GM12864 (cell line): ENCODE measurements at regions not wholly inside any gene's neighbourhood (a gene's known extent, or its start where the extent isn't known, plus 50 kb on each side); places are given as distances from the start of the nearest gene placed in this dataset.
"Not testable (repeated sequence)": the region's sequence is repeated elsewhere in the genome, so short reads cannot be mapped to it uniquely, and the experiment has no call there.

ENCODE experiments used
- DNase-seq: peaks from one replicate; pipeline ENCODE4 v3.0.0-alpha.2; 2011; ENCODE audit warnings: low read depth
- H3K4me3 ChIP-seq: 2 replicates; pipeline ENCODE4 v1.5.1; 2011; ENCODE audit warnings: mild to moderate bottlenecking, low read depth, low read length, control low read depth
- CTCF ChIP-seq: IDR thresholded peaks from 2 replicates; pipeline ENCODE4 v1.5.1; 2011; ENCODE audit warnings: low read depth, mild to moderate bottlenecking, moderate library complexity, low read length, control low read depth, inconsistent platforms; ENCODE audit errors: missing control alignments

GRCh38 chr21:36214561-36214960 lies 57.9 kb downstream of the DOP1B start:
- H3K4me3 ChIP-seq: no peak overlapping the region
- no peak for DNase-seq
- TF ChIP-seq CTCF: no peak

- DNase-seq: no peak
- no peak overlapping the region for H3K4me3 ChIP-seq
- no peak for TF ChIP-seq CTCF
Observed at GRCh38 chr21:36217743-36218142, 61.1 kb downstream of the DOP1B start.

DNA sequence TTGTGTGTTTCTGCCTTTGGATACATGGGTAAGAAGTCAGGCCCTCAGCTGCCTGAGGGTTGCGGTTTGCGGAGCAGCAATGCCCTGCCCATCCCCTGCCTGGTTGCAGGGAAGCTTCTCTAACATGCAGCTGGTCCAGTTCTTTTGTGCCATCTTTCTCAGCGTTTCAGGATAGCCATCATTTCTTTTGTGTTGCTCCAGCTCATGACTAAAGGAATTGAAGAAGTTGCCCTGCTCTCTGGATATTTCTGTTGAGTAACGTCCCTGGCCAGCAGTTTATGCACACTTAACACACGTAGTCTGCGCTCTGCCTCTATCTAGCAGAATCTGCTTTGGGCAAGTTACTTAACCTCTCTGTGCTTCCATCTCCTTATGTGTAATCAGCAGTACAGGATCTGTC lies 62.1 kb downstream of the DOP1B start:
- DNase-seq: no peak

DNA sequence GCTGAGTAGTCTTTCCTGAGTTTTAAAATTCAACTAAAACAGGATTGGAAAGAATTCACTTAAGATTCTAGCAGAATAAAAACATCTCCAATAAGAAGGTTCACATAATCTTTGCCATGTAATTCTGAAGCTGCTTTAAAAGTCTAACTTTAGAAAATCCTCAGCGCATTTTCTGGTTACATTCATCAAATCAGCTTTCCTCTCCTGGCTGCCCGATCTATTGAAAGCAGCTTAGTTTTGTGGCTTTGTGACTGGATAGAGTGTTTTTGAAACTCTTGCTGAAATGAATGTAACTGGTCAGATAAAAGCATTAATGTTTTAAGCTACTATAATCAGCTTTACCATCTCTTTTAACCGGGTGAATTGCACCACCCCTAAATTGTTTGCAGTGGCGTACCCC lies 66.8 kb downstream of the DOP1B start:
- TF ChIP-seq CTCF: no peak
- no peak overlapping the region for H3K4me3 ChIP-seq
- DNase-seq: no peak

More for the DNA sequence above, 62.1 kb downstream of the DOP1B start:
- TF ChIP-seq CTCF: no peak
- H3K4me3 ChIP-seq: no peak overlapping the region

DNA sequence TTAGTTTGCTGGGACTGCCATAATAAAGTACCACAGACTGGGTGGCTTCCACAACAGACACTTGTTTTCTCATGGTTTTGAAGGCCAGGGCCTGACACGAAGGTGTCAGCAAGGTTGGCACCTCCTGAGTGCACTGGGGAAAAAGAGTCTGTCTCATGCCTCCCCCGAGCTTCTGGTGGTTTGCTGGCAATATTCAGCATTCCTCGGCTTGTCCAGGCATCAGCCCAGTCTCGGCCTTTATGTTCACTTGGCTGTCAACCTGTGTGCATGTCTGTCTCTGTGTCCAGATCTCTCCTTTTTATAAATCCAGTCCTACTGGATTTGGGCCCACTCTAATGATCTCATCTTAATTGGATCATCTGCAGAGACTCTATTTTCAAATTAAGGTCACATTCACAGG lies 72.6 kb downstream of the DOP1B start:
- DNase-seq: no peak
- TF ChIP-seq CTCF: no peak
- no peak overlapping the region for H3K4me3 ChIP-seq

- not testable (repeated sequence) for DNase-seq, H3K4me3 ChIP-seq
Observed at GRCh38 chr21:36231444-36231843, 74.8 kb downstream of the DOP1B start.

DNA sequence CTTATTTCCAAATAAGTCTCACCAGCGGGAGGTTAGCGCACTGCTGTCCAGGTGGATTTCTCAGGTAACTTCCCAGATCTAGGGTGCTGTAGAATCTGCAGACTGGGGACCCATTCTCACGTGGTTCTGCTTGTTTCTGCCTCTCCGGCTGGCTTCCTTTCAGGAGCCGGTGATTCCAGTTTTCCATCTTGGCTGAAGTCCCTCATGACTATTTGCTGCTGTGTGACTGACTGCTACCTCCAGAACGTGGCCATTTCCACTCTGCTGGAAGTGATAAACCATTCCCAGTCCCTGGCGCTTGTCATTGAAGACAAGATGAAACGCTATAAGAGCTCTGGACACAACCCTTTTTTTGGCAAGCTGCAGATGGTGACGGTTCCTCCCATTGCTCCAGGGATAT lies 76.0 kb downstream of the DOP1B start:
- no peak for TF ChIP-seq CTCF
- no peak overlapping the region for H3K4me3 ChIP-seq
- DNase-seq: no peak
